Nucleus accumbens (tissue), 56 donors: ENCODE measurements at regions not wholly inside any gene's neighbourhood (a gene's known extent, or its start where the extent isn't known, plus 50 kb on each side); places are given as distances from the start of the nearest gene placed in this dataset.
A peak's percentile ranks its signal among the peaks of the same experiment; 100 is the strongest.
"Not testable (repeated sequence)": the region's sequence is repeated elsewhere in the genome, so short reads cannot be mapped to it uniquely, and the experiment has no call there.

Experiments used
- DNase-seq, 56 donors: peaks; one replicate each; lab custom pipeline; 2025; lab: John Stamatoyannopoulos, UW

GRCh38 chr2:144133936-144134665 is 385.8 kb downstream of the ZEB2 start:
- DNase-seq = no peak

GRCh38 chr2:144132357-144132756 is 387.6 kb downstream of the ZEB2 start:
- no peak for DNase-seq

- no peak for DNase-seq
These were observed 388.9 kb downstream of the ZEB2 start for GRCh38 chr2:144131042-144131441.

GRCh38 chr2:144130551-144130950 is 389.4 kb downstream of the ZEB2 start:
- DNase-seq = no peak

GRCh38 chr2:144128130-144128746 is 391.7 kb downstream of the ZEB2 start:
- no peak for DNase-seq

GRCh38 chr2:144127693-144128092 is 392.2 kb downstream of the ZEB2 start:
- no peak for DNase-seq

- no peak for DNase-seq
These were observed 393.6 kb downstream of the ZEB2 start for GRCh38 chr2:144126302-144126701.

- DNase-seq = no peak
These were observed 394.2 kb downstream of the ZEB2 start for GRCh38 chr2:144125751-144126150.

GRCh38 chr2:144124882-144125281 is 395.0 kb downstream of the ZEB2 start:
- no peak for DNase-seq

- no peak for DNase-seq
These were observed 399.4 kb downstream of the ZEB2 start for GRCh38 chr2:144120487-144120886.

GRCh38 chr2:144117086-144117485 is 402.8 kb downstream of the ZEB2 start:
- DNase-seq = no peak

- DNase-seq = no peak
These were observed 404.1 kb downstream of the ZEB2 start for GRCh38 chr2:144115739-144116291.

GRCh38 chr2:144114760-144115159 is 405.2 kb downstream of the ZEB2 start:
- DNase-seq = no peak

GRCh38 chr2:144111437-144111836 is 408.5 kb downstream of the ZEB2 start:
- DNase-seq = no peak

GRCh38 chr2:144106104-144106503 is 413.8 kb downstream of the ZEB2 start:
- DNase-seq = not testable (repeated sequence)

GRCh38 chr2:144102386-144102785 is 417.5 kb downstream of the ZEB2 start:
- no peak for DNase-seq

GRCh38 chr2:144099780-144100377 is 420.0 kb downstream of the ZEB2 start:
- DNase-seq = peak in 4 of 56 donors; percentile 1 to 16 (median 8)

GRCh38 chr2:144099340-144099739 is 420.6 kb downstream of the ZEB2 start:
- DNase-seq = no peak

- DNase-seq = no peak
These were observed 422.3 kb downstream of the ZEB2 start for GRCh38 chr2:144097440-144098225.

GRCh38 chr2:144096531-144096930 is 423.4 kb downstream of the ZEB2 start:
- no peak for DNase-seq
